GM12878 (cell line): ENCODE measurements at regions not wholly inside any gene's neighbourhood (a gene's known extent, or its start where the extent isn't known, plus 50 kb on each side); places are given as distances from the start of the nearest gene placed in this dataset.

ENCODE experiments used
- ATAC-seq: fragments of 200-7000 bp; cut with Tn5 transposase; 3 replicates; pipeline ENCODE4 v1.9.1; 2020; ENCODE audit warnings: mild to moderate bottlenecking, moderate library complexity
- BruUV-seq: library from RNA; stranded (reverse); fragments of 400-500 nt; replicated peaks from 2 replicates; lab custom pipeline; 2021; lab: Mats Ljungman, UMichigan
- CTCF ChIA-PET: fragments of 300-600 bp; sonication (Branson Sonifier 250); formaldehyde crosslinking; extraction: SDS; loops from one replicate; lab custom pipeline; 2021; ENCODE audit warnings: inconsistent platforms; lab: Yijun Ruan, JAX
- POLR2A ChIA-PET: fragments of 350-600 bp; formaldehyde crosslinking; extraction: SDS; loops from one replicate; lab custom pipeline; 2021; ENCODE audit warnings: inconsistent platforms; lab: Charles Lee
- RAD21 ChIA-PET: fragments of 300-600 bp; sonication (Branson Sonifier 250); formaldehyde crosslinking; loops from one replicate; lab custom pipeline; 2023; ENCODE audit warnings: antibody characterized with exemption; ENCODE audit not compliant: unreplicated experiment; lab: Charles Lee
- SMC1A ChIA-PET: fragments of 300-600 bp; sonication (Branson Sonifier 250); formaldehyde crosslinking; loops from one replicate; lab custom pipeline; 2023; ENCODE audit not compliant: unreplicated experiment, uncharacterized antibody; lab: Charles Lee
- DNase-seq: peaks from one replicate; pipeline ENCODE4 v3.0.0-alpha.2; 2011; ENCODE audit warnings: low read depth, low spot score
- FAIRE-seq: peaks from 3 replicates; lab custom pipeline; 2011; peaks lifted over from hg19 to GRCh38; lab: Jason Lieb, UNC
- H2AFZ ChIP-seq: 2 replicates; pipeline ENCODE4 v1.6.0; 2011; ENCODE audit warnings: low read depth, low read length, control low read depth; ENCODE audit not compliant: control insufficient read depth
- H3K27ac ChIP-seq: 2 replicates; pipeline ENCODE4 v1.5.1; 2011; ENCODE audit warnings: control low read depth; ENCODE audit not compliant: control insufficient read depth, insufficient read depth
- H3K27me3 ChIP-seq, 2 experiments: replicated peaks in 1 of 2; 2 replicates each; pipeline versions ENCODE4 v1.6.0 to v1.6.1; 2011; ENCODE audit warnings: low read length in 1 of 2; ENCODE audit not compliant: control insufficient read depth in 2 of 2, insufficient read depth in 2 of 2
- H3K36me3 ChIP-seq, 2 experiments: 2 replicates each; pipeline ENCODE4 v1.5.1; 2011; ENCODE audit warnings: low read length in 1 of 2; ENCODE audit not compliant: control insufficient read depth in 2 of 2, insufficient read depth in 2 of 2
- H3K4me1 ChIP-seq: 2 replicates; pipeline ENCODE4 v1.6.1; 2011; ENCODE audit warnings: mild to moderate bottlenecking, low read length, moderate library complexity, mixed read lengths; ENCODE audit not compliant: control insufficient read depth, insufficient read depth
- H3K4me2 ChIP-seq: 2 replicates; pipeline ENCODE4 v1.6.0; 2011; ENCODE audit warnings: control low read depth; ENCODE audit not compliant: control insufficient read depth, insufficient read depth
- H3K4me3 ChIP-seq: fragments of 200-600 bp; sonication (generic); 2 replicates; pipeline ENCODE4 v1.5.1; 2016
- H3K79me2 ChIP-seq: 2 replicates; pipeline ENCODE4 v1.6.0; 2011; ENCODE audit warnings: low read length; ENCODE audit not compliant: control insufficient read depth, insufficient read depth
- H3K9ac ChIP-seq: 2 replicates; pipeline ENCODE4 v1.8.0; 2011; ENCODE audit warnings: low read length, control low read depth, mixed read lengths; ENCODE audit not compliant: control insufficient read depth, insufficient read depth
- H3K9me3 ChIP-seq: replicated peaks from 3 replicates; pipeline ENCODE4 v1.5.1; 2011; ENCODE audit warnings: mild to moderate bottlenecking, low read length; ENCODE audit not compliant: control insufficient read depth, insufficient read depth
- H4K20me1 ChIP-seq: 2 replicates; pipeline ENCODE4 v1.6.0; 2011; ENCODE audit not compliant: control insufficient read depth, insufficient read depth
- BMI1 ChIP-seq: fragments of 450-650 bp; IDR thresholded peaks from 2 replicates; pipeline ENCODE4 v1.6.1; 2016; ENCODE audit warnings: mild to moderate bottlenecking, moderate library complexity, borderline replicate concordance
- CBX3 ChIP-seq: fragments of 200-600 bp; sonication (generic); IDR thresholded peaks from 2 replicates; pipeline ENCODE4 v1.6.1; 2016; ENCODE audit warnings: low read depth, borderline replicate concordance
- CHD4 ChIP-seq: fragments of 200-600 bp; sonication (generic); IDR thresholded peaks from 2 replicates; pipeline ENCODE4 v1.6.1; 2016; ENCODE audit warnings: mild to moderate bottlenecking
- EED ChIP-seq: sonication (generic); IDR thresholded peaks from 2 replicates; pipeline ENCODE4 v1.6.1; 2016; ENCODE audit warnings: antibody characterized with exemption, low read depth
- IRF4 ChIP-seq: IDR thresholded peaks from 2 replicates; pipeline ENCODE4 v1.6.1; 2011; ENCODE audit warnings: low read depth, low read length
- KLF5 ChIP-seq: fragments of 450-650 bp; IDR thresholded peaks from 2 replicates; pipeline ENCODE4 v1.6.1; 2014; ENCODE audit warnings: mild to moderate bottlenecking; ENCODE audit not compliant: partially characterized antibody
- MTA2 ChIP-seq: fragments of 450-650 bp; IDR thresholded peaks from 2 replicates; pipeline ENCODE4 v1.6.1; 2016; ENCODE audit warnings: low read depth, mild to moderate bottlenecking, moderate library complexity
- MYC ChIP-seq: IDR thresholded peaks from 2 replicates; pipeline ENCODE4 v1.6.1; 2011; ENCODE audit warnings: mild to moderate bottlenecking, low read length, moderate library complexity, inconsistent platforms; ENCODE audit not compliant: insufficient read depth, insufficient replicate concordance, insufficient read length, severe bottlenecking
- NFYA ChIP-seq: IDR thresholded peaks from 2 replicates; pipeline ENCODE4 v1.6.1; 2011; ENCODE audit warnings: low read depth, mild to moderate bottlenecking, low read length, improper control_type of control experiment, borderline replicate concordance
- NR2F1 ChIP-seq: fragments of 450-650 bp; conservative IDR thresholded peaks from 2 replicates; pipeline ENCODE4 v1.6.1; 2017; ENCODE audit warnings: mild to moderate bottlenecking
- RFX5 ChIP-seq: IDR thresholded peaks from 2 replicates; pipeline ENCODE4 v1.6.1; 2011; ENCODE audit warnings: low read depth, low read length, improper control_type of control experiment
- SUPT20H ChIP-seq: IDR thresholded peaks from 2 replicates; pipeline ENCODE4 v1.6.1; 2011; ENCODE audit warnings: low read depth, mild to moderate bottlenecking, low read length, moderate library complexity, borderline replicate concordance; ENCODE audit not compliant: control insufficient read depth
- TCF3 ChIP-seq: IDR thresholded peaks from 2 replicates; pipeline ENCODE4 v1.6.1; 2012; ENCODE audit warnings: low read depth, mild to moderate bottlenecking, low read length, borderline replicate concordance; ENCODE audit not compliant: insufficient read depth
- WRNIP1 ChIP-seq: IDR thresholded peaks from 2 replicates; pipeline ENCODE4 v1.6.1; 2011; ENCODE audit warnings: low read depth, low read length, improper control_type of control experiment, borderline replicate concordance
- YBX1 ChIP-seq: fragments of 450-650 bp; IDR thresholded peaks from 2 replicates; pipeline ENCODE4 v1.6.1; 2016; ENCODE audit warnings: antibody characterized with exemption
- ZZZ3 ChIP-seq: IDR thresholded peaks from 2 replicates; pipeline ENCODE4 v1.6.1; 2011; ENCODE audit warnings: low read depth; ENCODE audit not compliant: control insufficient read depth, insufficient read length
- WGBS: methylation state at CpG from one replicate; pipeline ENCODE4 v1.1.6; 2016; ENCODE audit warnings: low lambda C conversion rate; ENCODE audit not compliant: insufficient replicate concordance, insufficient coverage; ENCODE audit errors: missing lambda C conversion rate; 5-methylcytosine and 5-hydroxymethylcytosine counted together
- in situ Hi-C: fragments of 300-500 bp; cut with MboI; formaldehyde crosslinking; loops from 9 replicates; pipeline ENCODE4 v1.14.3; 2018; ENCODE audit warnings: mixed read lengths
- intact Hi-C: fragments of 100-400 bp; cut with micrococcal nuclease; formaldehyde crosslinking; loops from one replicate; pipeline ENCODE4 v1.14.2; 2022; ENCODE audit not compliant: unreplicated experiment
- TF ChIP-seq, protein P1 (sequence below): fragments of 450-650 bp; IDR thresholded peaks from 2 replicates; pipeline ENCODE4 v1.6.1; 2017; ENCODE audit warnings: mild to moderate bottlenecking, low read depth, inconsistent platforms; ENCODE audit not compliant: poor library complexity, severe bottlenecking
- TF ChIP-seq, protein P2 (sequence below): IDR thresholded peaks from 2 replicates; pipeline ENCODE4 v1.6.1; 2012; ENCODE audit warnings: low read depth, low read length, improper control_type of control experiment

DNA sequence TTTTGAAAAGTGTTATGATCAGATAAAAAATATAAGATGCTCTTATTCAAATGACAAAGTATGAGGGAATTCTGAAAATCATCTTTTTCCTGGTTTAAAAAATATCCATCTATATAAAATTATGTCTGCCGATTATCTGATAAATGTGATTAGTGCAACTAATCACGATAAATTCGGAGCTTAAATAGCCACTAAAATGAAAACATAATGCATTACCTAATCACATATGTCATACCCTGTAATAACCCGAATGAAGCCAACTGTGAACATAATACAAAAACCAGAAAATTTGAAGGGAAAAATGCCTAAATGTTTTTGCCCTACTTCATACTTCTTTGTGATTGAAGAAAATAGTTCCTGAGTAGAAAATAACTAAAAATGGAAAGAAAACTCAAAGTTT is 808.4 kb upstream of the LUZP2 start:
- in situ Hi-C loops, result no loop called here
- no peaks in the 10 kb centered on the region for H4K20me1 ChIP-seq
- FAIRE-seq (no peak), ATAC-seq (no peak), DNase-seq (no peak)
- ChIA-PET RAD21 (no interaction called here), POLR2A (no interaction called here), CTCF (no interaction called here), SMC1A (no interaction called here)
- H3K27ac ChIP-seq, result no peak overlapping the region
- H3K36me3 ChIP-seq, result no peaks in the 10 kb centered on the region
- no TSS peak for BruUV-seq
- 21% methylated on average over 4 of the region's 4 CpGs for WGBS
- H3K4me1 ChIP-seq, result no peaks in the 10 kb centered on the region
- no peak overlapping the region for H3K4me3 ChIP-seq
- no peaks in the 10 kb centered on the region for H3K79me2 ChIP-seq
- TF ChIP-seq WRNIP1, result no peak
- TF ChIP-seq TCF3, result no peak
- no peak for TF ChIP-seq MTA2
- TF ChIP-seq YBX1, result no peak
- no peak for TF ChIP-seq MYC
- no peak for TF ChIP-seq SUPT20H
- no peak for TF ChIP-seq CBX3
- no peak overlapping the region for H3K9ac ChIP-seq
- H3K9me3 ChIP-seq, result no peaks in the 10 kb centered on the region
- H2AFZ ChIP-seq, result no peak overlapping the region
- H3K27me3 ChIP-seq, result no peaks in the 10 kb centered on the region
- intact Hi-C loops, result no loop called here
- H3K4me2 ChIP-seq, result no peak overlapping the region

DNA sequence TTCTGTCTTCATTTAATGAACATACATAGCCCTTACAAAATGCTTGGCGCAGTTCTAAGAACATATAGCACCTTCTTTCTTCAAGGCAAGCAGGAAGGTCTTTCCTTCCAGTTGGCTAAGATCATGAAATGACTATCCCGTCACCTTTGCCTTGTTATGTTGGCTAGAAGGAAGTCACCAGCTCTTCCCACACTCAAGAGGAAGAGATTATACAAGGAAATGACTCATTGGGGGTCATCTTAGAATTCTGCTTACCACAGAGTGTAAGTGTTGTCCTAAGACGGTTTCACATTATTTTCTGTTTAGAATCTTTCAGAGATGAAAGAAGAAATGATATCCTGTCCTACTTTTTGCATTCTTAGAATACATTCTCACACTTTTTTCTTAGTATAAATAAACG is 808.0 kb upstream of the LUZP2 start:
- intact Hi-C loops (no loop called here), in situ Hi-C loops (no loop called here)
- Histone ChIP-seq H3K27ac (no peak overlapping the region), H3K27me3 (no peaks in the 10 kb centered on the region), H3K4me1 (no peaks in the 10 kb centered on the region), H2AFZ (no peak overlapping the region), H3K9me3 (no peaks in the 10 kb centered on the region), H4K20me1 (no peaks in the 10 kb centered on the region), H3K36me3 (no peaks in the 10 kb centered on the region), H3K4me2 (no peak overlapping the region), H3K9ac (no peak overlapping the region), H3K79me2 (no peaks in the 10 kb centered on the region), H3K4me3 (no peak overlapping the region)
- WGBS, result 25% methylated on average over 4 of the region's 4 CpGs
- ChIA-PET CTCF (no interaction called here), RAD21 (no interaction called here), POLR2A (no interaction called here), SMC1A (no interaction called here)
- ATAC-seq (no peak), DNase-seq (no peak), FAIRE-seq (no peak)
- BruUV-seq, result no TSS peak
- TF ChIP-seq IRF4 (no peak), RFX5 (no peak), NFYA (no peak), KLF5 (no peak), EED (no peak), BMI1 (no peak), ZZZ3 (no peak), NR2F1 (no peak), CHD4 (no peak)
- TF ChIP-seq, protein P1, sequence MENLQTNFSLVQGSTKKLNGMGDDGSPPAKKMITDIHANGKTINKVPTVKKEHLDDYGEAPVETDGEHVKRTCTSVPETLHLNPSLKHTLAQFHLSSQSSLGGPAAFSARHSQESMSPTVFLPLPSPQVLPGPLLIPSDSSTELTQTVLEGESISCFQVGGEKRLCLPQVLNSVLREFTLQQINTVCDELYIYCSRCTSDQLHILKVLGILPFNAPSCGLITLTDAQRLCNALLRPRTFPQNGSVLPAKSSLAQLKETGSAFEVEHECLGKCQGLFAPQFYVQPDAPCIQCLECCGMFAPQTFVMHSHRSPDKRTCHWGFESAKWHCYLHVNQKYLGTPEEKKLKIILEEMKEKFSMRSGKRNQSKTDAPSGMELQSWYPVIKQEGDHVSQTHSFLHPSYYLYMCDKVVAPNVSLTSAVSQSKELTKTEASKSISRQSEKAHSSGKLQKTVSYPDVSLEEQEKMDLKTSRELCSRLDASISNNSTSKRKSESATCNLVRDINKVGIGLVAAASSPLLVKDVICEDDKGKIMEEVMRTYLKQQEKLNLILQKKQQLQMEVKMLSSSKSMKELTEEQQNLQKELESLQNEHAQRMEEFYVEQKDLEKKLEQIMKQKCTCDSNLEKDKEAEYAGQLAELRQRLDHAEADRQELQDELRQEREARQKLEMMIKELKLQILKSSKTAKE, result no peak
- TF ChIP-seq, protein P2, sequence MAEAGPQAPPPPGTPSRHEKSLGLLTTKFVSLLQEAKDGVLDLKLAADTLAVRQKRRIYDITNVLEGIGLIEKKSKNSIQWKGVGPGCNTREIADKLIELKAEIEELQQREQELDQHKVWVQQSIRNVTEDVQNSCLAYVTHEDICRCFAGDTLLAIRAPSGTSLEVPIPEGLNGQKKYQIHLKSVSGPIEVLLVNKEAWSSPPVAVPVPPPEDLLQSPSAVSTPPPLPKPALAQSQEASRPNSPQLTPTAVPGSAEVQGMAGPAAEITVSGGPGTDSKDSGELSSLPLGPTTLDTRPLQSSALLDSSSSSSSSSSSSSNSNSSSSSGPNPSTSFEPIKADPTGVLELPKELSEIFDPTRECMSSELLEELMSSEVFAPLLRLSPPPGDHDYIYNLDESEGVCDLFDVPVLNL, result no peak
